OCI-LY7 (cell line): ENCODE measurements at regions not wholly inside any gene's neighbourhood (a gene's known extent, or its start where the extent isn't known, plus 50 kb on each side); places are given as distances from the start of the nearest gene placed in this dataset.

Experiments
- BruUV-seq: library from RNA; stranded (reverse); fragments of 400-500 nt; replicated peaks from 2 replicates; lab custom pipeline; 2021; lab: Mats Ljungman, UMichigan
- CTCF ChIA-PET: fragments of 300-600 bp; sonication (Branson Sonifier 250); formaldehyde crosslinking; loops from one replicate; lab custom pipeline; 2022; ENCODE audit warnings: antibody characterized with exemption; ENCODE audit not compliant: unreplicated experiment; lab: Charles Lee
- POLR2A ChIA-PET: fragments of 300-600 bp; sonication (Branson Sonifier 250); formaldehyde crosslinking; loops from one replicate; lab custom pipeline; 2022; ENCODE audit warnings: antibody characterized with exemption; lab: Charles Lee
- DNase-seq: peaks from one replicate; pipeline ENCODE4 v3.0.0-alpha.2; 2015; ENCODE audit warnings: low spot score
- H2AFZ ChIP-seq: fragments of 200-600 bp; sonication (generic), shearing (Covaris generic); 2 replicates; pipeline ENCODE4 v1.6.1; 2014; ENCODE audit warnings: mild to moderate bottlenecking, antibody characterized with exemption, low read length, moderate library complexity
- H3K27ac ChIP-seq: fragments of 200-600 bp; sonication (generic); 2 replicates; pipeline ENCODE4 v1.5.1; 2014; ENCODE audit warnings: mixed run types, low read depth, mild to moderate bottlenecking, moderate library complexity, low read length, inconsistent platforms; ENCODE audit not compliant: poor library complexity, severe bottlenecking
- H3K36me3 ChIP-seq: fragments of 200-600 bp; sonication (generic); 2 replicates; pipeline ENCODE4 v1.6.1; 2014; ENCODE audit warnings: mild to moderate bottlenecking, antibody characterized with exemption, low read length, moderate library complexity, mixed read lengths; ENCODE audit not compliant: insufficient read depth
- H3K4me1 ChIP-seq: fragments of 200-600 bp; sonication (generic); 2 replicates; pipeline ENCODE4 v1.5.1; 2014; ENCODE audit warnings: mild to moderate bottlenecking, low read length; ENCODE audit not compliant: insufficient read depth, poor library complexity, severe bottlenecking
- H3K4me2 ChIP-seq: fragments of 200-600 bp; sonication (generic); 2 replicates; pipeline ENCODE4 v1.6.1; 2014; ENCODE audit warnings: mild to moderate bottlenecking, low read length
- H3K4me3 ChIP-seq: fragments of 200-600 bp; sonication (generic); 2 replicates; pipeline ENCODE4 v1.5.1; 2014; ENCODE audit warnings: mild to moderate bottlenecking, low read depth, low read length; ENCODE audit not compliant: poor library complexity, severe bottlenecking
- H3K79me2 ChIP-seq: fragments of 200-600 bp; sonication (generic); 2 replicates; pipeline ENCODE4 v1.6.1; 2016; ENCODE audit warnings: low read depth, mild to moderate bottlenecking, low read length, moderate library complexity, mixed read lengths; ENCODE audit not compliant: insufficient read depth
- H3K9me2 ChIP-seq: fragments of 200-600 bp; sonication (generic); 2 replicates; pipeline ENCODE4 v1.6.1; 2016; ENCODE audit warnings: mild to moderate bottlenecking, low read length, mixed read lengths; ENCODE audit not compliant: insufficient read depth
- H3K9me3 ChIP-seq: fragments of 200-600 bp; sonication (generic); 2 replicates; pipeline ENCODE4 v1.6.1; 2014; ENCODE audit warnings: mild to moderate bottlenecking, mixed run types, low read length, mixed read lengths
- H4K20me1 ChIP-seq: fragments of 200-600 bp; sonication (generic); 2 replicates; pipeline ENCODE4 v1.6.1; 2014; ENCODE audit warnings: mild to moderate bottlenecking, antibody characterized with exemption, low read length, moderate library complexity, mixed read lengths; ENCODE audit not compliant: insufficient read depth
- EZH2phosphoT487 ChIP-seq: fragments of 200-600 bp; sonication (generic); IDR thresholded peaks from 2 replicates; pipeline ENCODE4 v1.6.1; 2018; ENCODE audit warnings: low read depth, borderline replicate concordance, mild to moderate bottlenecking, mixed run types, antibody characterized with exemption, low read length, moderate library complexity, mixed read lengths
- intact Hi-C: fragments of 100-400 bp; cut with micrococcal nuclease; formaldehyde crosslinking; loops from one replicate; pipeline ENCODE4 v1.10.0; 2022; ENCODE audit not compliant: unreplicated experiment
- TF ChIP-seq, protein P1 (sequence below): fragments of 200-600 bp; sonication (generic); conservative IDR thresholded peaks from 2 replicates; pipeline ENCODE4 v1.5.1; 2014; ENCODE audit warnings: mild to moderate bottlenecking, antibody characterized with exemption, low read length, moderate library complexity, mixed read lengths

DNA sequence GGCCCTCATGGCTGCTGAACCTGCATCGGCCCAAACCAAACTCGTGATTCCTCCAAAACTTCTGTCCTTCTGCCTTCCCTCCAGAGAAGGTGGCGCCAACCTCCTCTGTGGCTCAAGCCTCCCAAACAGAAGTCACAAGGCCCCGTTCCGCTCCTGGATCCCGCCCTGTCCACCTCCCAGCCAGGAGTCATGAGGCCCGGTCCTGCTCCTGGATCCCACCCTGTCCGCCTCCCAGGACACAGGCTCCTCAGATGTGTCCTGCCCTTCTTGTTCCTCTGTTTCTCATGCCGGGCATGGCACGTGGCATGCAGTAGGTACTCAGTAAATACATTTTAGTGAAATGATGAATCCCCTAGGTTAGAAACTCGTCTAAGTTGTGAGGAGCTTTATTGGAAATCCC lies 94.2 kb upstream of the SFSWAP start:
- H3K27ac ChIP-seq: no peak overlapping the region
- TF ChIP-seq, protein P1, sequence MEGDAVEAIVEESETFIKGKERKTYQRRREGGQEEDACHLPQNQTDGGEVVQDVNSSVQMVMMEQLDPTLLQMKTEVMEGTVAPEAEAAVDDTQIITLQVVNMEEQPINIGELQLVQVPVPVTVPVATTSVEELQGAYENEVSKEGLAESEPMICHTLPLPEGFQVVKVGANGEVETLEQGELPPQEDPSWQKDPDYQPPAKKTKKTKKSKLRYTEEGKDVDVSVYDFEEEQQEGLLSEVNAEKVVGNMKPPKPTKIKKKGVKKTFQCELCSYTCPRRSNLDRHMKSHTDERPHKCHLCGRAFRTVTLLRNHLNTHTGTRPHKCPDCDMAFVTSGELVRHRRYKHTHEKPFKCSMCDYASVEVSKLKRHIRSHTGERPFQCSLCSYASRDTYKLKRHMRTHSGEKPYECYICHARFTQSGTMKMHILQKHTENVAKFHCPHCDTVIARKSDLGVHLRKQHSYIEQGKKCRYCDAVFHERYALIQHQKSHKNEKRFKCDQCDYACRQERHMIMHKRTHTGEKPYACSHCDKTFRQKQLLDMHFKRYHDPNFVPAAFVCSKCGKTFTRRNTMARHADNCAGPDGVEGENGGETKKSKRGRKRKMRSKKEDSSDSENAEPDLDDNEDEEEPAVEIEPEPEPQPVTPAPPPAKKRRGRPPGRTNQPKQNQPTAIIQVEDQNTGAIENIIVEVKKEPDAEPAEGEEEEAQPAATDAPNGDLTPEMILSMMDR: no peak
- intact Hi-C loops: no loop called here

GRCh38 chr12:131617179-131617578 lies 93.7 kb upstream of the SFSWAP start:
- Histone ChIP-seq H3K4me1 (no peaks in the 10 kb centered on the region), H2AFZ (no peak overlapping the region), H3K4me3 (no peak overlapping the region), H4K20me1 (no peaks in the 10 kb centered on the region), H3K27ac (no peak overlapping the region), H3K9me2 (no peaks in the 10 kb centered on the region), H3K4me2 (no peak overlapping the region), H3K36me3 (no peaks in the 10 kb centered on the region), H3K9me3 (no peaks in the 10 kb centered on the region), H3K79me2 (no peaks in the 10 kb centered on the region)
- ChIA-PET POLR2A (no interaction called here), CTCF (no interaction called here)
- no peak for DNase-seq
- intact Hi-C loops: no loop called here
- BruUV-seq: no TSS peak
- no peak for TF ChIP-seq EZH2phosphoT487
- TF ChIP-seq, protein P1: no peak

More for the DNA sequence above, 94.2 kb upstream of the SFSWAP start:
- no peak for DNase-seq
- POLR2A ChIA-PET: no interaction called here
- Histone ChIP-seq H3K9me3 (no peaks in the 10 kb centered on the region), H2AFZ (no peak overlapping the region), H4K20me1 (no peaks in the 10 kb centered on the region), H3K79me2 (no peaks in the 10 kb centered on the region), H3K4me1 (no peaks in the 10 kb centered on the region), H3K4me2 (no peak overlapping the region), H3K4me3 (no peak overlapping the region), H3K36me3 (no peaks in the 10 kb centered on the region), H3K9me2 (no peaks in the 10 kb centered on the region)
- no TSS peak for BruUV-seq
- CTCF ChIA-PET: no interaction called here

DNA sequence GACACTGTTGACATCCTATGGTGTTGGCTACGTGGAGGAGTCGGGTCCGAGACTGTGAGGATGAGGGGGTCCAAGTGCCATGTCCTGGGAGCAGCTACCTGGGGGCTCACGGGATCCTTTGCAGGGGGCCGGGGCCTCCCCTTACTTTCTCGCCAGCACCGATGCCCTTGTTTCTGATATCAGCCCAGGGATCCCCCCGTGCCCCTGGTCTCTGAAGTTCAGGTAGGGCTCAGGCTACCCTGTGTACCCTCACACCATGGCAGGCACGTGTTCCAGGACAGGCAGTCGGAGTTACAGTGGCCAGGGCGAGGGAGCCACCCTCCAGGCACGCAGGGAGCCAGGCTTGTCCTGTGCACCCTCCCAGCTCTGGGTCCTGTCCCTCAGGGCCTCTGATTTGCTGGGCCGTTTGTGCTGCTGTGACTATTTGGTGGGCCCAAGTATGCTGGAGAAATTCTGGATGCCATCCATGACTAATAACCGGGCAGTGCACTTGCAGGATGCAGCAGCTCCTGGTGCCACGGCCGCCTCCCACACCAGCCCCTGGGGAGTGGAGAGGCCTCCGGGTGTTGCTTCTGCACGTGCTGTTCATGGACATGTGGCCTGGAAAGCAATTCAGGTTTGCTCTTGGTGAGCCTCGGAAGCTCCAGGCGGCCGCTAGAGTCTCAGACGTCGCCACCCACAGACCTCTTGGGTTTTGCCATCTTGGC lies 93.1 kb upstream of the SFSWAP start:
- H4K20me1 ChIP-seq: no peaks in the 10 kb centered on the region
- intact Hi-C loops: no loop called here
- H3K36me3 ChIP-seq: no peaks in the 10 kb centered on the region
- TF ChIP-seq EZH2phosphoT487: no peak
- TF ChIP-seq, protein P1: no peak
- H3K79me2 ChIP-seq: no peaks in the 10 kb centered on the region
- no peaks in the 10 kb centered on the region for H3K9me3 ChIP-seq
- H3K4me2 ChIP-seq: no peak overlapping the region
- ChIA-PET POLR2A (no interaction called here), CTCF (no interaction called here)
- H3K4me1 ChIP-seq: no peaks in the 10 kb centered on the region
- no TSS peak for BruUV-seq
- H3K27ac ChIP-seq: no peak overlapping the region
- H3K4me3 ChIP-seq: no peak overlapping the region
- no peak overlapping the region for H2AFZ ChIP-seq
- DNase-seq: no peak
- no peaks in the 10 kb centered on the region for H3K9me2 ChIP-seq
